ENCODE measurements at regions not wholly inside any gene's neighbourhood (a gene's known extent, or its start where the extent isn't known, plus 50 kb on each side); places are given as distances from the start of the nearest gene placed in this dataset.

- TF ChIP-seq PAX5 (IDR thresholded peaks at IDR 0.05; ENCODE audit: insufficient read depth, low read length, severe bottlenecking) (no peak), POLR2AphosphoS5 (IDR thresholded peaks at IDR 0.05; ENCODE audit: low read depth, low read length) (no peak), POLR2A (IDR thresholded peaks at IDR 0.05; ENCODE audit: low read depth, low read length) (no peak), TAF1 (IDR thresholded peaks at IDR 0.05; ENCODE audit: low read depth, low read length) (no peak), SPI1 (IDR thresholded peaks at IDR 0.05; ENCODE audit: low read depth, low read length) (no peak)
These were observed 634.8 kb downstream of the MATN1 start for GRCh38 chr1:30088594-30088993.
